ENCODE measurements at regions not wholly inside any gene's neighbourhood (a gene's known extent, or its start where the extent isn't known, plus 50 kb on each side); places are given as distances from the start of the nearest gene placed in this dataset.
A peak's percentile ranks its signal among the peaks of the same experiment; 100 is the strongest.

GRCh38 chr2:217477583-217477982 is 525.2 kb downstream of the TNS1 start:
- no peak overlapping the region for H3K4me3 ChIP-seq
- H3K4me1 ChIP-seq: peaks cover 0 to 9% (median 0%) of the 10 kb centered on the region in 10 experiments; a peak in 6 of 20 replicates
- no peak for TF ChIP-seq Cebpa-rat (IDR thresholded peaks at IDR 0.05)
- no peak overlapping the region for H3K9ac ChIP-seq
- H3K27ac ChIP-seq: no peak overlapping the region
- peaks cover 0 to 10% (median 0%) of the 10 kb centered on the region in 11 experiments; a peak in 1 of 22 replicates for H3K27me3 ChIP-seq
- H3K36me3 ChIP-seq: no peaks in the 10 kb centered on the region
- H3K4me2 ChIP-seq: no peak overlapping the region
- H4K20me1 ChIP-seq: no peaks in the 10 kb centered on the region
- peaks cover 0 to 15% (median 0%) of the 10 kb centered on the region in 11 experiments; a peak in 5 of 22 replicates for H3K9me3 ChIP-seq (replicated peaks in 1 of 11)

DNA sequence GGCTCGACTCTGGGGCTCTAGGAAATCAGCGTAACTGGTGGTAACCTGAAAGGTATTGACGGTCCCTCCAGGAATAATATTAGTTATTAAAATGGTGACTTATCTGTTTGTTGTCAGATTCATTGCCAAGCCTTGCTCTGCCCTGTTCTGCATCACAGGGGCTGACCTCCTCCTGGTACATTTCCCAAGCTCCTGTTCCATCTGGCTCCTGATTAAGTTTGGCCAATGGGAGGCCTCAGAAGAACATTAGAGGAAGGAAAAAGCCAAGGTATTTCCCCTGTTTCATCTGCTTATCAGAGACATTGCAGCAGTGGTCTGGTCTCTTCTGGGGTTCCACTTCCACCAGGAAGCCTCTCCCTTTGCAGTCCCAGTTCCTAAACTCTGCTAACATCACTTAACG is 527.0 kb downstream of the TNS1 start:
- Histone ChIP-seq H3K27ac (no peak overlapping the region), H3K36me3 (no peaks in the 10 kb centered on the region), H3K27me3 (peaks cover 0 to 4% (median 0%) of the 10 kb centered on the region in 11 experiments; a peak in 1 of 22 replicates), H3K4me1 (peaks cover 0 to 9% (median 0%) of the 10 kb centered on the region in 10 experiments; a peak in 6 of 20 replicates), H3K4me3 (no peak overlapping the region), H3K9ac (no peak overlapping the region), H4K20me1 (no peaks in the 10 kb centered on the region), H3K4me2 (peak overlapping the region in 1 of 11 experiments; percentile 34; a peak in 1 of 22 replicates), H3K9me3 (replicated peaks in 1 of 11) (no peaks in the 10 kb centered on the region)
- no peak for TF ChIP-seq Cebpa-rat (IDR thresholded peaks at IDR 0.05)

GRCh38 chr2:217475101-217475500 is 527.7 kb downstream of the TNS1 start:
- Histone ChIP-seq H3K36me3 (no peaks in the 10 kb centered on the region), H3K27me3 (peaks cover 0 to 4% (median 0%) of the 10 kb centered on the region in 11 experiments; a peak in 1 of 22 replicates), H3K4me1 (peaks cover 0 to 9% (median 0%) of the 10 kb centered on the region in 10 experiments; a peak in 6 of 20 replicates), H3K4me3 (no peak overlapping the region), H3K4me2 (no peak overlapping the region), H3K9me3 (replicated peaks in 1 of 11) (no peaks in the 10 kb centered on the region), H4K20me1 (no peaks in the 10 kb centered on the region), H3K9ac (no peak overlapping the region), H3K27ac (no peak overlapping the region)
- TF ChIP-seq Cebpa-rat (IDR thresholded peaks at IDR 0.05): no peak

GRCh38 chr2:217471319-217471718 is 531.5 kb downstream of the TNS1 start:
- Histone ChIP-seq H3K27ac (no peak overlapping the region), H3K4me2 (no peak overlapping the region), H3K9me3 (replicated peaks in 1 of 11) (no peaks in the 10 kb centered on the region), H3K4me3 (no peak overlapping the region), H3K36me3 (no peaks in the 10 kb centered on the region), H4K20me1 (no peaks in the 10 kb centered on the region), H3K27me3 (peaks cover 0 to 8% (median 0%) of the 10 kb centered on the region in 11 experiments; a peak in 1 of 22 replicates), H3K4me1 (peaks cover 0 to 10% (median 3%) of the 10 kb centered on the region in 10 experiments; a peak in 9 of 20 replicates), H3K9ac (no peak overlapping the region)
- TF ChIP-seq Cebpa-rat (IDR thresholded peaks at IDR 0.05): no peak

GRCh38 chr2:217469203-217469810 is 533.5 kb downstream of the TNS1 start:
- H3K4me2 ChIP-seq: no peak overlapping the region

GRCh38 chr2:217468042-217468830 is 534.6 kb downstream of the TNS1 start:
- no peaks in the 10 kb centered on the region for H3K36me3 ChIP-seq
- H3K4me2 ChIP-seq: no peak overlapping the region
- no peak overlapping the region for H3K4me3 ChIP-seq
- no peaks in the 10 kb centered on the region for H3K9me3 ChIP-seq (replicated peaks in 1 of 11)
- no peak for TF ChIP-seq Cebpa-rat (IDR thresholded peaks at IDR 0.05)
- H4K20me1 ChIP-seq: no peaks in the 10 kb centered on the region
- peaks cover 0 to 8% (median 0%) of the 10 kb centered on the region in 11 experiments; a peak in 1 of 22 replicates for H3K27me3 ChIP-seq
- H3K27ac ChIP-seq: no peak overlapping the region
- no peak overlapping the region for H3K9ac ChIP-seq
- peaks cover 0 to 6% (median 2%) of the 10 kb centered on the region in 10 experiments; a peak in 5 of 20 replicates for H3K4me1 ChIP-seq

More at GRCh38 chr2:217469203-217469810, 533.5 kb downstream of the TNS1 start:
- no peak overlapping the region for H3K27ac ChIP-seq
- H3K36me3 ChIP-seq: no peaks in the 10 kb centered on the region
- no peak overlapping the region for H3K4me3 ChIP-seq
- H3K27me3 ChIP-seq: peaks cover 0 to 8% (median 0%) of the 10 kb centered on the region in 11 experiments; a peak in 1 of 22 replicates
- H3K9me3 ChIP-seq (replicated peaks in 1 of 11): no peaks in the 10 kb centered on the region
- H3K9ac ChIP-seq: no peak overlapping the region
- peaks cover 0 to 6% (median 2%) of the 10 kb centered on the region in 10 experiments; a peak in 5 of 20 replicates for H3K4me1 ChIP-seq
- TF ChIP-seq Cebpa-rat (IDR thresholded peaks at IDR 0.05): peak in 1 of 11 experiments; percentile 53; a peak in 2 of 22 replicates
- H4K20me1 ChIP-seq: no peaks in the 10 kb centered on the region

GRCh38 chr2:217467331-217467730 is 535.5 kb downstream of the TNS1 start:
- Histone ChIP-seq H4K20me1 (no peaks in the 10 kb centered on the region), H3K27me3 (peaks cover 0 to 5% (median 0%) of the 10 kb centered on the region in 11 experiments; a peak in 1 of 22 replicates), H3K4me3 (no peak overlapping the region), H3K4me2 (no peak overlapping the region), H3K9ac (no peak overlapping the region), H3K36me3 (no peaks in the 10 kb centered on the region), H3K9me3 (replicated peaks in 1 of 11) (no peaks in the 10 kb centered on the region), H3K27ac (no peak overlapping the region), H3K4me1 (peaks cover 0 to 6% (median 2%) of the 10 kb centered on the region in 10 experiments; a peak in 5 of 20 replicates)
- TF ChIP-seq Cebpa-rat (IDR thresholded peaks at IDR 0.05): no peak

GRCh38 chr2:217466805-217467204 is 536.0 kb downstream of the TNS1 start:
- no peak for TF ChIP-seq Cebpa-rat (IDR thresholded peaks at IDR 0.05)
- H3K36me3 ChIP-seq: no peaks in the 10 kb centered on the region
- H3K27ac ChIP-seq: no peak overlapping the region
- H3K4me1 ChIP-seq: peaks cover 0 to 6% (median 2%) of the 10 kb centered on the region in 10 experiments; a peak in 5 of 20 replicates
- H3K9ac ChIP-seq: no peak overlapping the region
- peak overlapping the region in 5 of 11 experiments; percentile 7 to 38 (median 22); a peak in 5 of 22 replicates for H3K4me2 ChIP-seq
- no peaks in the 10 kb centered on the region for H4K20me1 ChIP-seq
- no peaks in the 10 kb centered on the region for H3K9me3 ChIP-seq (replicated peaks in 1 of 11)
- 0 out of 22 replicates have a peak, but pooled peaks cover 0 to 5% (median 0%) of the 10 kb centered on the region in 11 experiments for H3K27me3 ChIP-seq
- H3K4me3 ChIP-seq: no peak overlapping the region

- no peak for TF ChIP-seq Cebpa-rat (IDR thresholded peaks at IDR 0.05)
- Histone ChIP-seq H3K27ac (no peak overlapping the region), H3K36me3 (no peaks in the 10 kb centered on the region), H3K4me3 (no peak overlapping the region), H4K20me1 (no peaks in the 10 kb centered on the region), H3K4me1 (peaks cover 0 to 6% (median 2%) of the 10 kb centered on the region in 10 experiments; a peak in 5 of 20 replicates), H3K4me2 (no peak overlapping the region), H3K9me3 (replicated peaks in 1 of 11) (no peaks in the 10 kb centered on the region), H3K9ac (no peak overlapping the region), H3K27me3 (0 out of 22 replicates have a peak, but pooled peaks cover 0 to 5% (median 0%) of the 10 kb centered on the region in 11 experiments)
Measured at GRCh38 chr2:217466104-217466503, 536.7 kb downstream of the TNS1 start.

Measured in BLaER1 treated with 17β-estradiol and CSF1 and Interleukin-3, amounts not matched to agents 10 nM and 100 nM (cell line).